Renal cortex interstitium (tissue), 11 donors: ENCODE measurements at regions not wholly inside any gene's neighbourhood (a gene's known extent, or its start where the extent isn't known, plus 50 kb on each side); places are given as distances from the start of the nearest gene placed in this dataset.
A peak's percentile ranks its signal among the peaks of the same experiment; 100 is the strongest.

Source experiments
- DNase-seq, 11 donors: peaks; one replicate each; pipeline ENCODE4 v3.0.0-alpha.2; 2013; ENCODE audit warnings: low read depth in 9 of 11, low spot score in 4 of 11; ENCODE audit errors: extremely low read depth in 1 of 11

- DNase-seq: peak in 1 of 11 donors; percentile 29
Observed at GRCh38 chr15:95557226-95558046, 773.1 kb upstream of the NR2F2 start.

GRCh38 chr15:95558131-95558530 lies 772.4 kb upstream of the NR2F2 start:
- no peak for DNase-seq

GRCh38 chr15:95558916-95559315 lies 771.6 kb upstream of the NR2F2 start:
- DNase-seq: no peak

- DNase-seq: no peak
Observed at GRCh38 chr15:95559875-95560394, 770.6 kb upstream of the NR2F2 start.

- DNase-seq: no peak
Observed at GRCh38 chr15:95561463-95561862, 769.0 kb upstream of the NR2F2 start.

GRCh38 chr15:95563634-95564033 lies 766.9 kb upstream of the NR2F2 start:
- DNase-seq: no peak

- DNase-seq: no peak
Observed at GRCh38 chr15:95565016-95565600, 765.4 kb upstream of the NR2F2 start.

- DNase-seq: peak in 4 of 11 donors; percentile 49 to 63 (median 50)
Observed at GRCh38 chr15:95565690-95566089, 764.8 kb upstream of the NR2F2 start.

- no peak for DNase-seq
Observed at GRCh38 chr15:95567686-95568085, 762.8 kb upstream of the NR2F2 start.

- no peak for DNase-seq
Observed at GRCh38 chr15:95574053-95574452, 756.4 kb upstream of the NR2F2 start.

- DNase-seq: peak in 5 of 11 donors; percentile 51 to 69 (median 62)
Observed at GRCh38 chr15:95577927-95578326, 752.6 kb upstream of the NR2F2 start.

- DNase-seq: no peak
Observed at GRCh38 chr15:95580121-95580520, 750.4 kb upstream of the NR2F2 start.

GRCh38 chr15:95581595-95581994 lies 748.9 kb upstream of the NR2F2 start:
- no peak for DNase-seq

GRCh38 chr15:95584088-95584487 lies 746.4 kb upstream of the NR2F2 start:
- no peak for DNase-seq

GRCh38 chr15:95588056-95588455 lies 742.4 kb upstream of the NR2F2 start:
- DNase-seq: no peak

GRCh38 chr15:95590533-95591044 lies 739.9 kb upstream of the NR2F2 start:
- peak in 1 of 11 donors; percentile 39 for DNase-seq

GRCh38 chr15:95591270-95591669 lies 739.2 kb upstream of the NR2F2 start:
- DNase-seq: no peak

- no peak for DNase-seq
Observed at GRCh38 chr15:95591886-95592285, 738.6 kb upstream of the NR2F2 start.

GRCh38 chr15:95594496-95594895 lies 736.0 kb upstream of the NR2F2 start:
- no peak for DNase-seq

- peak in 1 of 11 donors; percentile 40 for DNase-seq
Observed at GRCh38 chr15:95595759-95596158, 734.7 kb upstream of the NR2F2 start.
